Fibroblast of skin of right biceps (primary cell): ENCODE measurements at regions not wholly inside any gene's neighbourhood (a gene's known extent, or its start where the extent isn't known, plus 50 kb on each side); places are given as distances from the start of the nearest gene placed in this dataset.
A peak's percentile ranks its signal among the peaks of the same experiment; 100 is the strongest.
"Not testable (repeated sequence)": the region's sequence is repeated elsewhere in the genome, so short reads cannot be mapped to it uniquely, and the experiment has no call there.

Source experiments
- DNase-seq: peaks from one replicate; pipeline ENCODE4 v3.0.0-alpha.2; 2013

DNA sequence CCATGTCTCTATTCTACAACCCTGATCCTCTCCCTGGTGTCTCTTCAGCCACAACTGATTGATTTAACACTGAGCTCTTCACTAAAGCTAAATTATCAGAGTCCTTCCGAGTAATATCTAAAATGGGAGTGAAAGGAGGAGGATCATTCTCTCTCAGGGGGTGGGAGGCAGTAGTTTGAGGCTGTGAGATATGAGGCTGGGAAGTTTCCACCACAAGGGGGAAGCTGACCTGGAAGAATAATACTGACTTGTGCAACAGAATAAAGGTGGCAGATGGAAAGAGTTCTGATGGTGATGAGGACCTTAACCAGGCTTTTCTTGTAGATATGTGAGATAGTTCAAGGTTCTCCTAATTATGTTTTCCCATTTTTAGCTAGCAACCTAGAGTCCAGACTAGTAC lies 241.6 kb upstream of the VKORC1L1 start:
- DNase-seq: not testable (repeated sequence)

DNA sequence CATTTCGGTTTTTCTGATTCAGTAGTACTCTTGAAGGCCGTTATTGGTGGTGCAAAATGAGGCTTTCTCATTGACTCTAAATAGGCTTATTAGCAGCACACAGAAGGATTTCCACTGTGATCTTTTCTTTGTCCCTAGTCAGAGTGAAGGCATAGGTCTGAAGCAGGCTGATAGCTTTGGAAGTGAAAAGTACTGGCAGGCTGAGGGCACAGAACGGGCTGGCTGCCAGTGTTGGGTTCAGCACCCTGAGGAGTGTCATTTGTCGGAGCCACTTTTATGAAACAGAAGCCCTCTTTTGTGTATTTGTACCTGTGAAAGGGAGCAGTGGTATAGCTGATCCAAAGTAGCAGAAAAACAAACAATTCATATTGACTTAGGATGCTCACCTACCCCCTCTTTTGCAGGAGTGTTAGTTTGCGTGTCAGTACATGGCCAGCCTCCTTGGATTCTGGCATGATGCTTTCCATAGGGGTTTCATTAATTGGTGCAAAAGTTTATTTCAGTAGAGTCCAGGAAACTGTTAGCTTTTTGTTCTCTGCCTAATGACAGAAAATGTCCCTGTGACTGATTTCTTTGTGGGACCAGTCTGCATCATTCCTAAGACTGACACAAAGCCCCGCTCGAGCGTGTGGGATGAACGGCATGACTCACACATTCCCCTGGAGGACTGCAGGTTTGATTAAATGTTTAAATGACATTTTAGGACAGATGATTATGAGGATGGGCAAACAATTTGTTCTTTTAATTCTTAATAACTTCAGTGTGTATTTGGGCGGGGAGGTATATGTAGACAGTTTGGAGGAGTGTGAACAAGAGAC lies 239.1 kb upstream of the VKORC1L1 start:
- not testable (repeated sequence) for DNase-seq

DNA sequence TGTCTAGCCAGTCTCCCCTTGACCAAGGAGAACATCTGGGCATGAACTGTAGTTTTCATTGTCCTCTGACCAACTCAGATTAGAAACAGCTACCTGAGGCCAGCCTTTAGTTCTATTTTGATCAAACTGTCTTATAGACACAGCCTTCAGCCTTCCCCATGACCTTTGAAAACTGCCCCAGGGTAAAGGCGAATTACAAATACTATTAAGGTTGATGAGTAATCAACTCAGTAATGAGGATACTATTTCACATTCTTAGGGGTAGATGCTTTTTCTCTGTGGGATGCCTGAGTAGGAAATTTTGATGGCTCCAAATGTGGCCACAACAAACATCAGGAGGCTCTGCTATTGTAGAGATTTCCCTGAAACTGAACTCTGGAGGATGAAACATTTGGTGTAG lies 234.0 kb upstream of the VKORC1L1 start:
- DNase-seq: not testable (repeated sequence)

DNA sequence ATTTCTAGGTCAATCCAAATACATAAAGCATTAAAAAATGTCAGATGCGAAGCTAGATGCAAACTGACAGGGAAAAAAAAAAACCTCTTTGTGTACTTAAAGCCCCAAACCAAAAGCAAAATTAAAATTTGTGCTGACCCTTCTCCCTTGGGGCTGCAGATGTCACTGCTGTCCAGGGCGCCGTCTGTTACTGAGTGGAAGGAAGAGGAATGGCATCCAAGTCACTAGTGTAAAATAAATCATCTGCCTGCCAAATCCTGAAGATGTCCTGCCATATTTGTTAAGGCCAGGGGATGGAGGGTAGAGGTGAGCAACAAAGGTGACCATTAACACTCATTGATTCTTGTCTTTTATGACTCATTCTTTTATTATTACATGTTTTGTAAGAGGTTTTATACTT lies 233.2 kb upstream of the VKORC1L1 start:
- not testable (repeated sequence) for DNase-seq

DNA sequence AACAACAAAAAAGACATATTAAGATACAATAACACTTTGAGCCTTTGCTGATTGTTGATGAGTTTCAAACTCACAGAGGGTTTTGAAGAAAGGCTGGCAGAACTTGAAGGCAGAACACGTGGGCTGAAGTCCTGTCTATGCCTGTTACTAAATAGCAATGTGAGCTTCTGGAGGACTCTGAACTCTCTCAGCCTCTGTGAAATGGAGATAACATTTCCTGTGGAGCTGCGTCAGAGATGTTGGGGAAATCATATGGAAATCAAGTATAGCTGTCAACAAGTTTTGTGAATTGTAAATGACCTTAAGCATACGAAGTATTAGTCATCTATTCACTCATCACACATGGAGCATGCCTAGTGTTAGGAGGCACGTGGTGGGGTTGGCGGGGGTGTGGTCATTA lies 229.4 kb upstream of the VKORC1L1 start:
- DNase-seq: not testable (repeated sequence)

DNA sequence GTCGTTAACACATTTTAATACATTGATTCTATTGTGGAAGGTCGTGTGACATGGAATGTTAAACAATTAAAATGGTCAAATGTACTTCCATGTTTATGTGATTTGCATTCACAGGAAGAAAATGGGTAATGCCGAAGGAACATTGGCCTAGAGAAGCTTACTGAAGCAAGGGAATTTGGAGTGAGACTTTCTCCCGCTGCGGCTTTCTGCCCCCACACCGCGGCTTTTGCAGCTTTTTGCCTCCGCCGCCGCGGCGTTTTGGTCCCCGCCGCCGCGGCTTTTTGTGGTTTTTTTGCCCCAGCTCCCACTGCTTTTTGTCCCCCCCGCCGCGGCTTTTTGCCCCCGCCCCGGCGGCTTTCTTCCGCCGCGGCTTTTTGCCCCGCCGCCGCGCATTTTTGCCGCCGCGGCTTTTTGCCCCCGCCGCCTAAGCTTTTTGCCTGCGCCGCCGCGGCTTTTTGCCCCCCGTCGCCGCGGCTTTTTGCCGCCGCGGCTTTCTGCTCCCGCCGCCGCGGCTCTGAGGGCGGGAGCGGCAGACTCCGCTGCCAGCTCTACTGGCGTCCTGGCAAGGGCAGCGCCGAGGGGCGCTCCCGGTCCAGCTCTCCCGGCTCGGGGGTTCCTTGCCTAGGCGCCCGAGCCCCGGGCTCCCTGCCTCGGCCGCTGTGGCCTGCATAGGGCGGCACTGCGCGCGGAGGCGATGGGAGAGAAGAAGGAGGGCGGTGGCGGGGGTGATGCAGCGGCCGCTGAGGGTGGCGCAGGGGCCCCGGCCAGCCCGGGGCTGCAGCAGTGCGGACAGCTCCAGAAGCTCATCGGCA lies 225.5 kb upstream of the VKORC1L1 start:
- not testable (repeated sequence) for DNase-seq

DNA sequence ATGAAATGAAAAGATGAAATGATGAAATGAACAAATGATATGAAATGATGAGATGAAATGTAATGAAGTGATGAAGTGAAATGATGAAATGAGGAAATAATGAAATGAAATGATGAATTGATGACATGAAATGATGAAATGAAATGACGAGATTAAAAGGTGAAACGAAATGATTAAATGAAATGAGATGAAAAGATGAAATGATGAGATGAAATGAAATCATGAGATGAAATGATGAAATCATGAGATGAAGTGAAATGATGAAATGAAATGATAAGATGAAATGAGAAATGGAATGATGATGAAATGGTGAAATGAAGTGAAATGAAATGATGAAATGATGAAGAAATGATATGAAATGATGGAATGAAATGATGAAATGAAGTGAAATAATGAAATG lies 221.7 kb upstream of the VKORC1L1 start:
- not testable (repeated sequence) for DNase-seq

DNA sequence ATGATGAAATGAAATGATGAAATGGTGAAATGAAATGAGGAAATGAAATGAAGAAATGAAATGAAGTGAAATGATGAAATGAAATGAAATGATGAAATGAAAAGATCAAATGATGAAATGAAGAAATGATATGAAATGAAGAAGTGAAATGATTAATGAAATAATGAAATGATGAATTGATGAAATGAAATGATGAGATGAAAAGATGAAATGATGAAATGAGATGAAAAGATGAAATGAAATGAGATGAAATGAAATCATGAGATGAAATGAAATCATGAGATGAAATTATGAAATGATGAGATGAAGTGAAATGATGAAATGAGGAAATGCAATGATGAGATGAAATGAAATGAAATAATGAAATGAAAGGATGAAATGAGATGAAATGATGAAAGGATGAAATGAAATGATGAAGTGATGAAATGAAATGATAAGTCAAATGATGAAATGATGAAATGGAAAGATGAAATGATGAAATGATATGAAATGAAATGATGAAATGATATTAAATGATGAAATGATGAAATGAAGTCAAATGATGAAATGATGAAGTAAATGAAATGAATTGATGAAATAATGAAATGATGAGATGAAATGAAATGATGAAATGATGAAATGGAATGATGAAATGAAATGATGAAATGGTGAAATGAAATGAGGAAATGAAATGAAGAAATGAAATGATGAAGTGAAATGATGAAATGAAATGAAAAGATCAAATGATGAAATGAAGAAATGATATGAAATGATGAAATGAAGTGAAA lies 220.9 kb upstream of the VKORC1L1 start:
- not testable (repeated sequence) for DNase-seq

DNA sequence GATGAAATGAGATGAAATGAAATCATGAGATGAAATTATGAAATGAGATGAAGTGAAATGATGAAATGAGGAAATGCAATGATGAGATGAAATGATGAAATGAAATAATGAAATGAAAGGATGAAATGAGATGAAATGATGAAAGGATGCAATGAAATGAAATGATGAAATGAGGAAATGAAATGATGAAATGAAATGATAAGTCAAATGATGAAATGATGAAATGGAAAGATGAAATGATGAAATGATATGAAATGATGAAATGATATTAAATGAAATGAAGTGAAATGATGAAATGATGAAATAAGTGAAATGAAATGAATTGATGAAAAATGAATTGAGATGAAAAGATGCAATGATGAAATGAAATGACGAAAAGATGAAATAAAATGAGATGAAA lies 220.2 kb upstream of the VKORC1L1 start:
- not testable (repeated sequence) for DNase-seq

DNA sequence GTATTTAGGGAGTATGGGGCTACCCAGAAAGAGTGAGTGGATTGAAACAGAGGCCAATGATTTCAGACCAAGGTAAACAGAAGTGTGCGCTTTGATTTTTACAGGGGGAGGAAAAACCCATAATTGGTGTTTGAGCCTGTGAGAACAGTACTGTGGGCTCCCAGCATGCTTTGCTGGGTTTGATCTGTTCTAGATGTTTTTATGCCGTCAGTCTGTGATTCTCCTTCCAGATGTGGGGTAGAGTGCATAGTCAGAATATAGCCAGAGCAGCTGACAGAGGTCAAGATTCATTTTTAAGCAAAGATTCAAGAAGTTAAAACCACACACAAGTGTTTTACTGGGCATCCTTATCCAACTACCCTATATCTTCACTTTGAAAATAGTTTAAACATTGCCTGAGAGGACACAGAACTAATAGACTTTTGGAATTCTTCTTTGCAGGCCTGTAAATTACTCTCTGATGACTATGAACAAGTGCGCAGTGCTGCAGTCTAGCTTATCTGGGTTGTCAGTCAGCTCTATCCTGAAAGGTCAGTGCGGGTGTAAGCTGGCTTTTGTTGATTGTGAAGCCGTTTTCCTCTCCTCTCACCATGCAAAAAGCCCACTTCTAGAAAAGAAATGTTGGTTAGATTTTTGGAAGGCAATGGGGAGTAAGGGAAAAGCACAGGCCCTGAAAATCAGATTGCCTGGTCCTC lies 216.2 kb upstream of the VKORC1L1 start:
- DNase-seq: not testable (repeated sequence)

DNA sequence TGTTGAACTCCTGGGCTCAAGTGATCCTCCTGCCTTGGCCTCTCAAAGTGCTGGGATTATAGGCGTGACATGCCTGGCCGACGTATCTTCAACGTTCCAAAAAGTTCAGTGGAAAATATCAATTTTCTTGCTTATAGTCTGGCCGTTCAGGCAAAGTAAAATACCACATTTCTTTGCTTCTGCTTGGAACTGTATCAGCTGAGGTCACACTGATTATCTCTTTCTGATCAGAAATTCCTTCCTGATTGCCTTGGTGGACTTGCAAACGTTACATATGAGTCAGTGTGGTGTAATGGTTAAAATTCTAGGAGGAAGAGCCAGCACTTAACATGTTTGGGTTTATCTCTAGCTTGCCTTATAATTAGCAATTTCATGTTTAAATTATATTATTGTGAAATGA lies 189.5 kb upstream of the VKORC1L1 start:
- not testable (repeated sequence) for DNase-seq

DNA sequence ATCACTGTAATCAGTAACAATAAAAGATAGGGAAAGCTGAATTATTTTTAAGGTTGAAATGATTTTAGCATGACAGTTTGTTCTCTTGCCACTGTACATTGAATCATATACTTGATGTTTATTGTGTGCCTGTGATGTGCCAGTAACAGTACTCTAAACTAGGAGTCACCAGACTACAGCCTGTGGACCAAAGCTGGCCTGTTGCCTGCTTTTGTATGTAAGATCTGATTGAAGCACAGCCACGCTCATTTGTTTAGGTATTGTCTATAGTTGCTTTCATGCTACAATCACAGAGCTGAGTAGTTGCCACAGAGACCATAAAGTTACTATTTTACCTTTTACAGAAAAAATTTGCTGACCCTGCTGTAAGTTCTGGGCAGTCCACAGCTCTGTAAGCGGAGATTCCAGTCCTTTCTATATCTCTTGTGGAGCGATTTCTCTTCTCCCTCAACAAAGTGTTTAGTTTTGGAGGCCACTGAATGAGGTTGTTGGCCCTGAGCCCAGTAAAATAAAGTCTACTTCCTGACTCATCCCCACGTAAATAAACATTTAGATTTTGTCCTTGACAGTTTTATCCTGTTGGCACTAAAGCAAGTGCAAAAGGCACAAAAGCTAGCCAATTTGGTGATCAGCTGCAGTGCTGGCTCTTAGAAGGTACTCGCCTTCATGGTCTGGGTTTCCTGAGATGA lies 173.7 kb upstream of the VKORC1L1 start:
- not testable (repeated sequence) for DNase-seq

DNA sequence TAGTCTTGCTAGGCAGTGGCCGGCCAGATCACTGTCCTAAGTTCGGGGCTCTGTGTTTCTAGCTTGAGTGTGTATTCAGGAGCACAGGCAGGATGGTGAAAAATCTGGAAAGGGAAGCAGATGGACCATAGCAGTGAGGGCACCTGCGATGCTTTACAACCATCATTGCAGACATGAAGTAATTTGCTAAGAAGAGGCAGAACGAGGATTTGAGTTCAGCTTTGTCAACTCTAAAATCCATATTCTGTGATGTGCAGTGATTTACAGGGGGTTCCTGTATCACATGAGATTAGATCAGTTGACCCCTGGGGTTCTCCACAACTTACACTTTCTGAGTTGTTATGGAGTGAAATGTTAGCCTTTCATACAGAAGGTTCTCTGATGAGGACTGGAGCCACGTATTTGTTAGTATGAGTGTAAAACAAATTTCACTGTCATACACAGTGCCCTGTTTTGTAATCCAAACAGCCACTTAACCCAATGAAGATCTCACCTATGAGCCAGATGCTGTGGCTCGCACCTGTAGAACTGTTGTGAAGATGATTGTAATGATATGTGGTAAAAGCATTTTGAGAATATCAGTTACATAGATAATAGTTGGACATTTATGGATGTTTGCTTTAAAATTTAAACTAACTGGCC lies 173.0 kb upstream of the VKORC1L1 start:
- not testable (repeated sequence) for DNase-seq

DNA sequence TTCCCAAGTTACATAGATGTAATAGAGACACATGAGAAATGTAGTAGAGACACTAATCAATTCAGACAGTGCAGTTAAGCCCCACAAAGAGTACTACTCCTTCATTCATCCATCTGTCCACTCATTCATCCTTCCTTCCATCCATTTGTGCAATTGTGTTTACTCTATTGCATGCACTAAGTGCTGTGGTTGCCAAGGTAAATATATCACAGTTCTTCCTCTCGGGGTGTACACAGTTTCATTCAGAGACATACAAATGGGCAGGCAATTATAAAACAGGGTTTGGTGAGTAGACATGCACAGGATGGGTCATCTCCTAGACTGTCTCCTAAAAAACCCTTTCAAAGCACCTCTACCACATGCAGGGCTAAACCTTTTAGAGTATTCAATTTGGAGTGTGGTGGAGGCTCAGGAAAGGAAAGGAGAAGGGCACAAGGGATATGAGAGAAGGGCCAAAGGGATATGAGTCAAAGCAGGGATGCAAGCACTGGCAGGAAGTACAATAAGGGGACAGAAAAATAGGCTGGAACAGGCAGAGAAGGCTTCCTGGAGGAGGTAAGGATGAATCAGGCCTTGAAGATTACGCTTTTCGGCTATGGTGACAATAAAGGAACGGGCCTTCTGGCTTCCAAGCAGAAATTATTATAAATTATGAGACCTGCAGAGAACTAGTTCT lies 153.6 kb upstream of the VKORC1L1 start:
- not testable (repeated sequence) for DNase-seq

DNA sequence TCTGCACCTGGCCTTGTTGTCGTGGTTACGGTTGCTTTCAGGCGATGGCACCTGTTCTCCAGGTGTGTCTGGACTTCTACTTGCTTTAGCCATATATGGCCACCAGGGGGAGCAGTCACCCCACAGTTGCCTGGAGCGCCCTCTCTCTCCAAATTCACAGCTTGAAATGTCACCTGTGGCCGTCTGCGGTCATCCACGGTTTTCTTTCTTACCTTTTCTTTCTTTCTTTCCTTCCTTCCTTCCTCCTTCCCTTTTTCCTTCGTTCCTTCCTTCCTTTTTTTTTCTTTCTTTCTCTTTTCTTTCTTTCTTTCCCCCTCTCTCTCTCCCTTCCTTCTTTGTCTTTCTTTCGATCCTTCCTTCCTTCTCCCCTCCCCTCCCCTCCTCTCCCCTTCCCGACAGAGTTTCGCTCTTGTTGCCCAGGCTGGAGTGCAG lies 150.5 kb upstream of the VKORC1L1 start:
- DNase-seq: peak; percentile 9

DNA sequence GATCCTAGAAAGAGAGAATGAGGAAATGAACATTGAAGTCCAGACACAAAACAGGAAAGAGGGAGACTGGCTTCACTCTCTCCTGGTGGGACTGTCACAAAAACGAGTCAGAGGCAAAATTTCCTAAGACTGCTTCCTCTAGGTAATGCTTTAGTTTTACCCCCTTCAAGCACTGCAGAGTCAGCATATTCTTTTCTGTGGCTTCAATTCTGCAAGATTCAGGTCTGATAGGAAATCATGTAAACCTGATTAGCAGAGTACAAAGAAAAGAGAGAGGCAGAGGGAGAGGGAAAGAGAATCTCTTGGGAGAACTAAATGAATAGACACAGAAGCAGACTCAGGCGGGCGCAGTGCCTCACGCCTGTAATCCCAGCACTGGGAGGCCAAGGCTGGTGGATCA lies 145.7 kb upstream of the VKORC1L1 start:
- DNase-seq: not testable (repeated sequence)

DNA sequence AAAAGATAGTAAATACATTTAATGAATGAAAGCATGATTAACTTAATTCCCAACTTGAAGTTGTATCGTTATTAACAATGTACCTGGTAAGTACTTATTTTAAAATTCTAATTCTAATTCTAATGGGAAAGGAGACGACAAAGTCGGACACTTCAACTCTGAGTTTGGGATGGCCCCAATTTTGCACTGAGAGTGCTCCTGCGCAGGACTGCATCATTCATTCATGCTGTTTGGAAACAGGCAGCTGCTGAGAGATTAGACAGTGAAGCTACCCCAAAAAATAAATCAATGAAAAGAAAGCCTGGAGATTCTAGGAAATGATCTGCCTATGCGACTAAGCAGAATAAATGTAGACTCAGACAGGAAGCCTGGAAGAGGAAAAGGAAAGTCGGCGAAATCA lies 141.7 kb upstream of the VKORC1L1 start:
- no peak for DNase-seq

DNA sequence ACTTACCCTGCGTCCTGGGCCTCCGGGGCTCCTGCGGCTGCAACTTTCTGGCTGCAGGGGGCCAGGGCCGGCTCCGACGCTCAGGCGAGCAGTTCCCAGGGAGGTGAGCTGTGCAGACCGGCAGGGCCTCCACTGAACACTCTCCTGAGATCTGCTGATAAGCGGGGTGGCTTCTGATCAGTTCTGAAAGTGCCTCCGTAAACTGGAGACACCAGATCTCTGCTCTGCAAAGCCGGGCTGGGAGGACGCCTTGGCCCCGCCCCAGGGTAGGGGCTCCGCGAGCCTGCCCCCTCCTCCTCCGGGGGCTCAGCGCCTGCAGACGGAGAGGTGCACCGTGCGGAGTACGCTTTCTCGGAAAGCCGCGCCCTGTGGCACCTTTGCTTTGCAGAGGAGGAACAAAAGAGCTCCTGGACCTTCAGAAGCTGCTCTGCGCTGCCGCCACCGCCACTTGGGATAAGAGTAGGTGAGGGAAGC lies 141.3 kb upstream of the VKORC1L1 start:
- peak; percentile 28 for DNase-seq

DNA sequence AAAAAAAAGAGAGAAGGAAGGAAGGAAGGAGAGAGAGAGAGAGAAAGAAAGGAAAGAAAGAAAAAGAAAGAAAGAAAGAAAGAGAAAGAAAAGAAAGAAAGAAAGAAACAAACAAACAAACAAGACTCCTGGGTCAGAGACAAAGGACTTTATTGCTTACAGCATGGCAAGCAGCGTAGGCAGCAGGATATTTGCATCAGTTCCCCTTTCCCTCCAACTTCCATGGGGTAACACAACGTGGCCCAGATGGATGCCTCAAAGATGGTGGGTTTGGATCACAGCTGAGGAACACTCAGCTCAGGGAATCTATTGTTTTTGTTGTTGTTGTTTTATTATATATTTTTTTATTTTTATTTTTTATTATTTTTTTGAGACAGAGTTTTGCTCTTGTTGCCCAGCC lies 128.5 kb upstream of the VKORC1L1 start:
- DNase-seq: no peak

DNA sequence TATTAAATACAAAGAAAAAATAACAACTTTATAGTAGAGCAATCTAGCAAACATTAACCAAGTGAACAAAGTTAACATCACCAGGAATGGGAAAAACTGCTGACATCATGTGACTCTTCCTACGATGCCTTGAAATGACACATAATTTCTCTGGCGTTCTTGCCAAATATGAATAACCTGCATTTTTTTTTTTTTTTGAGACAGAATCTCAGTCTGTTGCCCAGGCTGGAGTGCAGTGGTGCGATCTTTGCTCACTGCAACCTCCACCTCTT lies 126.5 kb upstream of the VKORC1L1 start:
- DNase-seq: peak; percentile 25

DNA sequence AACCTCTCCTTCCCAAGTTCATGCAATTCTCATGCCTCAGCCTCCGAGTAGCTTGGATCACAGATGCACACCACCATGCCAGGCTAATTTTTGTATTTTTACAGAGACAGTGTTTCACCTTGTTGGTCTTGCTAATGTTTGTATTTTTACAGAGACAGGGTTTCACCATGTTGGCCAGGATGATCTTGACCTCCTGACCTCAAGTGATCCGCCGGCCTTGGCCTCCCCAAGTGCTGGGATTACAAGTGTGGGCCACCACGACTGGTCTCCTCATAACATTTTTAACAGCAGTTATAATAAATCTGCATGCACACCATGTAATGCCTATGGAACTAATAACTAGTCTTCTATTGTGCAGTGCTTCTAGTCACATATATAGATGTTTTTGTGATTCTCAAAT lies 123.8 kb upstream of the VKORC1L1 start:
- no peak for DNase-seq
